Coronary artery (tissue), 2 donors: ENCODE measurements at regions not wholly inside any gene's neighbourhood (a gene's known extent, or its start where the extent isn't known, plus 50 kb on each side); places are given as distances from the start of the nearest gene placed in this dataset.

Experiments
- DNase-seq: peaks from one replicate; pipeline ENCODE4 v3.0.0-alpha.2; 2017; ENCODE audit warnings: low spot score
- H3K27ac ChIP-seq, 2 donors: fragments of 200-600 bp; sonication (generic); one replicate each; pipeline ENCODE4 v1.5.1; 2016 to 2019
- H3K4me3 ChIP-seq: fragments of 200-600 bp; sonication (generic); 2 replicates; pipeline ENCODE4 v1.5.1; 2016; ENCODE audit warnings: mild to moderate bottlenecking, moderate library complexity
- CTCF ChIP-seq: fragments of 200-600 bp; sonication (generic); IDR thresholded peaks from one replicate; pipeline ENCODE4 v1.5.1; 2019; ENCODE audit warnings: antibody characterized with exemption

- Histone ChIP-seq H3K4me3 (no peak overlapping the region), H3K27ac (no peak overlapping the region)
- no peak for DNase-seq
- TF ChIP-seq CTCF = no peak
Observed at GRCh38 chr9:86672301-86672700, 275.0 kb downstream of the GAS1 start.

DNA sequence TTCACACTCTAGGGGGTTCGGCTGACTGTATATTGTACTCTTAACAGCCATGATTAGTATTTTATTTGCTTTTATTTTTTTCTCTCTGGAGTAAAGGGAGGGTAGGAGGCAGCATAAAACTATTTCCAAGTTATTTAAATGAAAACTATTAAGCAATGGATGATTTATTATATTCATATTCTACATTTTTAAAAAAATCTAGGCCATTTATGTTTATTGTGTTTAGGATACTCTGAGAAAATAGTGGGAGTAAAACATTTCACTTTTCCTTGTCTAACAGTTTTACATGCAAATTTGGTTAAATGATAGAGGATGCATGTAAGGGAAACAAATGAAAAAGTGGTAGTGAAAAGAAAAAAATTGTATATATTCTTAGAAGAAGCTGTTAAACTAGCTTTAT is 276.3 kb downstream of the GAS1 start:
- Histone ChIP-seq H3K4me3 (no peak overlapping the region), H3K27ac (no peak overlapping the region)
- no peak for DNase-seq
- TF ChIP-seq CTCF = no peak

- H3K4me3 ChIP-seq = no peak overlapping the region
- no peak for TF ChIP-seq CTCF
- no peak overlapping the region for H3K27ac ChIP-seq
- no peak for DNase-seq
Observed at GRCh38 chr9:86670536-86670935, 276.8 kb downstream of the GAS1 start.

DNA sequence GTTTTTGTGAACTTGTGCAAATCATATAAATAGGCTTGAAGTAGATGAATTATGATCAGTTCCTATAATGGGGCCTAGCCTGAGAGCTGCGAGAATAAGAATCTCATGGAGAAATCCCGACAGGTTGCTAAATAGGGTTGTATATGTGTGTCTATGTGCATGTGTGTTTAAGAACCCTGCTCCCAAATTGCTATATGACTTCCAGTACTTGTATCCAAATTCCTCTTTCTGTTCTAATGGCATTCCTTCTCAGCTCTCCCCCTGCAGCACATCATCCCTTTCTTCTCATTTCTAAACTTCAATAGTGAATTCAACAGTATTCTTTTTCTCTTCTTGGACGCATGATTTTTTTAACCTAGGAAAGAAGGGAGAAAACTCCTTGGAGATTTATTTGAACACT is 277.2 kb downstream of the GAS1 start:
- Histone ChIP-seq H3K27ac (no peak overlapping the region), H3K4me3 (no peak overlapping the region)
- no peak for TF ChIP-seq CTCF
- no peak for DNase-seq

DNA sequence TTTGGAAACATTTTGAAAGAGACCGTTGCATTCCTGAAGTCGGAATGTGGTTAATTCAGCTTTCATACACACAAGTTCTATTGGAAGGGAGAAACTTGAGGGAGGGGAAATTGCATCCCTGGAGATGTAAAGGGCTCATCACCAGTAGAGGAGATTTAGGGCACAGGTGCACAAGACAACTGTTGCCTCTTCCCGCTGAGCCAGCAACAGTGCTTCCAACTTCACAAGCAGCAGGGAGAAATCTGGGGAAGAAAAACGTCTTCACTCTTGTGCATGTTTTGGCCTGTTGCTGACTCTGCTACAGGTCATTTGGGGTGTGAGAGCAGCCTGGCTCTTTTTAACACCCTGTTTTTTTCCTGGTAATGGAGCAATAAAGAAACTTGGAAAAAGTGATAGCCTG is 277.9 kb downstream of the GAS1 start:
- TF ChIP-seq CTCF = no peak
- no peak for DNase-seq
- Histone ChIP-seq H3K27ac (no peak overlapping the region), H3K4me3 (no peak overlapping the region)

- H3K4me3 ChIP-seq = no peak overlapping the region
- H3K27ac ChIP-seq = no peak overlapping the region
- no peak for DNase-seq
- no peak for TF ChIP-seq CTCF
Observed at GRCh38 chr9:86668488-86668887, 278.8 kb downstream of the GAS1 start.

DNA sequence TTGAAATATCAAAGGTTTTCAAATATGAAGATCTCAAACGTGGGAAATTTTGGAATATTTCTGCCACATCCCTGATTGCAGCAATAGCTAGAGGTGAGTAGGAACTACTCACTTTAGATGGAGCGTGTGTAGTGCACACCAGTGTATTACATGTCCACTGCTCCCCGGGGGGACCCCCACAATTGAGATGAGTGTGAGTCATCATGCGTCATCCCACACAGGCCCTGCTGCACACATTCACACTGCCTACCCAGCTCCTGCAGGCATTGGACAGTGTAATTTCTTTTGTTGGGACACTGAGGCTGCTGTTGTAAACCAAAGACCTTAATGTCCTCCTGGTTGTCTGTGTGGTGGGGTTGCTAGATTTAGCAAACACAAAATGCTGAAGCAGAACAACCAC is 280.0 kb downstream of the GAS1 start:
- TF ChIP-seq CTCF = no peak
- no peak for DNase-seq
- Histone ChIP-seq H3K4me3 (no peak overlapping the region), H3K27ac (no peak overlapping the region)
